Panc1 (cell line): ENCODE measurements at regions not wholly inside any gene's neighbourhood (a gene's known extent, or its start where the extent isn't known, plus 50 kb on each side); places are given as distances from the start of the nearest gene placed in this dataset.

ENCODE experiments used
- ATAC-seq: fragments of 200-7000 bp; cut with Tn5 transposase; 2 replicates; pipeline ENCODE4 v1.9.1; 2020; ENCODE audit warnings: mild to moderate bottlenecking, moderate library complexity
- BruUV-seq: library from RNA; stranded (reverse); fragments of 400-500 nt; replicated peaks from 2 replicates; lab custom pipeline; 2021; lab: Mats Ljungman, UMichigan
- CTCF ChIA-PET: fragments of 300-600 bp; sonication (Branson Sonifier 250); formaldehyde crosslinking; loops from one replicate; lab custom pipeline; 2022; ENCODE audit warnings: antibody characterized with exemption; lab: Charles Lee
- POLR2A ChIA-PET: fragments of 300-600 bp; sonication (Branson Sonifier 250); formaldehyde crosslinking; loops from one replicate; lab custom pipeline; 2022; ENCODE audit warnings: antibody characterized with exemption; lab: Charles Lee
- DNase-seq: peaks from one replicate; pipeline ENCODE4 v3.0.0-alpha.2; 2010; ENCODE audit warnings: low read depth, low spot score
- H3K27ac ChIP-seq: 2 replicates; pipeline ENCODE4 v1.5.1; 2011; ENCODE audit warnings: mild to moderate bottlenecking, low read length, inconsistent platforms
- H3K27me3 ChIP-seq: fragments of 200-500 bp; sonication (Bioruptor generic); 2 replicates; pipeline ENCODE4 v1.6.0; 2014; ENCODE audit warnings: low read length, inconsistent platforms; ENCODE audit not compliant: control insufficient read depth, insufficient read depth
- H3K36me3 ChIP-seq: fragments of 200-500 bp; sonication (Bioruptor generic); 2 replicates; pipeline ENCODE4 v1.5.1; 2014; ENCODE audit warnings: inconsistent platforms, mild to moderate bottlenecking, low read length, moderate library complexity; ENCODE audit not compliant: control insufficient read depth, insufficient read depth
- H3K4me1 ChIP-seq: 2 replicates; pipeline ENCODE4 v1.5.1; 2011; ENCODE audit warnings: inconsistent platforms, mild to moderate bottlenecking, low read length, moderate library complexity; ENCODE audit not compliant: control insufficient read depth, insufficient read depth
- H3K4me3 ChIP-seq, 2 experiments: 2 replicates each; pipeline ENCODE4 v1.5.1; 2011 to 2012; ENCODE audit warnings: low read depth in 2 of 2, low read length in 2 of 2, mild to moderate bottlenecking in 2 of 2, inconsistent platforms in 1 of 2, moderate library complexity in 1 of 2
- H3K9me3 ChIP-seq: fragments of 200-500 bp; sonication (Bioruptor generic); 2 replicates; pipeline ENCODE4 v1.5.1; 2014; ENCODE audit warnings: low read depth, mild to moderate bottlenecking, inconsistent platforms, low read length, moderate library complexity; ENCODE audit not compliant: control insufficient read depth, insufficient read depth
- CTCF ChIP-seq: fragments of 450-650 bp; IDR thresholded peaks from 2 replicates; pipeline ENCODE4 v1.5.1; 2017; ENCODE audit warnings: mild to moderate bottlenecking
- POLR2AphosphoS5 ChIP-seq: IDR thresholded peaks from 2 replicates; pipeline ENCODE4 v1.6.1; 2012; ENCODE audit warnings: mild to moderate bottlenecking, low read depth, low read length, moderate library complexity
- REST ChIP-seq, 2 experiments: IDR thresholded peaks; 2 replicates each; pipeline ENCODE4 v1.6.1; 2011 to 2012; ENCODE audit warnings: low read depth in 2 of 2, control low read depth in 1 of 2, low read length in 1 of 2, mild to moderate bottlenecking in 1 of 2, moderate library complexity in 1 of 2; ENCODE audit not compliant: insufficient read depth in 1 of 2
- SIN3A ChIP-seq: IDR thresholded peaks from 2 replicates; pipeline ENCODE4 v1.6.1; 2012; ENCODE audit warnings: low read depth, mild to moderate bottlenecking, low read length, moderate library complexity, borderline replicate concordance; ENCODE audit not compliant: insufficient read depth
- TCF7L2 ChIP-seq: IDR thresholded peaks from 2 replicates; pipeline ENCODE4 v1.6.1; 2011; ENCODE audit warnings: mild to moderate bottlenecking, low read depth, low read length, inconsistent platforms
- in situ Hi-C: cut with HindIII; loops from 2 replicates; pipeline ENCODE4 v1.10.0; 2016; ENCODE audit warnings: low sequenced_read_pairs, low pct_unique_long_range_greater_than_20kb
- intact Hi-C: fragments of 100-400 bp; cut with micrococcal nuclease; formaldehyde crosslinking; loops from one replicate; pipeline ENCODE4 v1.10.0; 2022; ENCODE audit not compliant: unreplicated experiment

- POLR2A ChIA-PET, result no interaction called here
- Histone ChIP-seq H3K4me1 (no peaks in the 10 kb centered on the region), H3K4me3 (no peak overlapping the region), H3K9me3 (no peaks in the 10 kb centered on the region), H3K36me3 (no peaks in the 10 kb centered on the region), H3K27me3 (no peaks in the 10 kb centered on the region), H3K27ac (no peak overlapping the region)
- no peak for TF ChIP-seq CTCF
- no peak for TF ChIP-seq POLR2AphosphoS5
- CTCF ChIA-PET, result no interaction called here
- DNase-seq (no peak), ATAC-seq (no peak)
- no TSS peak for BruUV-seq
- in situ Hi-C loops (no loop called here), intact Hi-C loops (no loop called here)
Measured at GRCh38 chr1:29546496-29546895, 310.2 kb downstream of the PTPRU start.

- Histone ChIP-seq H3K4me3 (no peak overlapping the region), H3K4me1 (no peaks in the 10 kb centered on the region), H3K27me3 (no peaks in the 10 kb centered on the region), H3K36me3 (no peaks in the 10 kb centered on the region), H3K9me3 (no peaks in the 10 kb centered on the region), H3K27ac (no peak overlapping the region)
- in situ Hi-C loops (no loop called here), intact Hi-C loops (no loop called here)
- TF ChIP-seq POLR2AphosphoS5, result no peak
- no peak for TF ChIP-seq CTCF
- DNase-seq, result no peak
- CTCF ChIA-PET, result no interaction called here
- POLR2A ChIA-PET, result no interaction called here
- no TSS peak for BruUV-seq
- ATAC-seq, result no peak
Measured at GRCh38 chr1:29544406-29544805, 308.1 kb downstream of the PTPRU start.

- intact Hi-C loops (no loop called here), in situ Hi-C loops (no loop called here)
- DNase-seq (no peak), ATAC-seq (no peak)
- no peak for TF ChIP-seq TCF7L2
- no peak for TF ChIP-seq POLR2AphosphoS5
- TF ChIP-seq SIN3A, result no peak
- no peak for TF ChIP-seq CTCF
- no peak for TF ChIP-seq REST (IDR thresholded peaks at IDR 0.05; ENCODE audit: insufficient read depth in 1 of 2, low read depth in 2 of 2, low read length in 1 of 2)
- Histone ChIP-seq H3K36me3 (no peaks in the 10 kb centered on the region), H3K4me1 (no peaks in the 10 kb centered on the region), H3K9me3 (no peaks in the 10 kb centered on the region), H3K4me3 (no peak overlapping the region), H3K27ac (no peak overlapping the region), H3K27me3 (no peaks in the 10 kb centered on the region)
- BruUV-seq, result no TSS peak
- ChIA-PET CTCF (no interaction called here), POLR2A (no interaction called here)
Measured at GRCh38 chr1:29543586-29543985, 307.3 kb downstream of the PTPRU start.
